ENCODE measurements at regions not wholly inside any gene's neighbourhood (a gene's known extent, or its start where the extent isn't known, plus 50 kb on each side); places are given as distances from the start of the nearest gene placed in this dataset.

GRCh38 chr18:41462946-41463345 lies 492.1 kb upstream of the PIK3C3 start (continued):
- no peak for TF ChIP-seq NANOG (IDR thresholded peaks at IDR 0.05; ENCODE audit: insufficient read depth, low read depth, low read length, poor library complexity, severe bottlenecking)
- TF ChIP-seq RXRA (IDR thresholded peaks at IDR 0.05; ENCODE audit: insufficient read depth, low read depth, low read length) = no peak
- TF ChIP-seq SP2 (IDR thresholded peaks at IDR 0.05; ENCODE audit: low read length) = no peak
- TF ChIP-seq TEAD4 (IDR thresholded peaks at IDR 0.05; ENCODE audit: low read depth, low read length) = no peak
- no peak for TF ChIP-seq HDAC2 (IDR thresholded peaks at IDR 0.05; ENCODE audit: borderline replicate concordance in 1 of 2, low read depth in 2 of 2, low read length in 2 of 2)
- TF ChIP-seq KDM1A (IDR thresholded peaks at IDR 0.05; ENCODE audit: borderline replicate concordance, low read length) = no peak

Measured in H1 (cell line).